ENCODE measurements at regions not wholly inside any gene's neighbourhood (a gene's known extent, or its start where the extent isn't known, plus 50 kb on each side); places are given as distances from the start of the nearest gene placed in this dataset.

- Mint-ChIP-seq H3K36me3 (no peaks in the 10 kb centered on the region), H3K4me1 (no peaks in the 10 kb centered on the region), H3K4me3 (no peak overlapping the region), H3K9me3 (no peaks in the 10 kb centered on the region), H3K27ac (no peak overlapping the region), H3K27me3 (no peaks in the 10 kb centered on the region)
- POLR2A ChIA-PET, result no interaction called here
- ATAC-seq (ENCODE audit: low read depth), result no peak
- no peak for DNase-seq
Observed at GRCh38 chr5:121009058-121009457, 545.0 kb downstream of the PRR16 start.

GRCh38 chr5:121018004-121018403 lies 553.9 kb downstream of the PRR16 start:
- Mint-ChIP-seq H3K27ac (no peak overlapping the region), H3K4me1 (no peaks in the 10 kb centered on the region), H3K27me3 (no peaks in the 10 kb centered on the region), H3K36me3 (no peaks in the 10 kb centered on the region), H3K9me3 (no peaks in the 10 kb centered on the region), H3K4me3 (no peak overlapping the region)
- POLR2A ChIA-PET, result no interaction called here
- DNase-seq (no peak), ATAC-seq (ENCODE audit: low read depth) (no peak)

- H3K4me3 Mint-ChIP-seq, result no peak overlapping the region
- H3K4me1 Mint-ChIP-seq, result no peaks in the 10 kb centered on the region
- POLR2A ChIA-PET, result no interaction called here
- no peak overlapping the region for H3K27ac Mint-ChIP-seq
- H3K9me3 Mint-ChIP-seq, result no peaks in the 10 kb centered on the region
- no peak for ATAC-seq (ENCODE audit: low read depth)
- no peaks in the 10 kb centered on the region for H3K36me3 Mint-ChIP-seq
- DNase-seq, result no peak
- H3K27me3 Mint-ChIP-seq, result no peaks in the 10 kb centered on the region
Observed at GRCh38 chr5:121019106-121019505, 555.0 kb downstream of the PRR16 start.

- Mint-ChIP-seq H3K36me3 (no peaks in the 10 kb centered on the region), H3K4me3 (no peak overlapping the region), H3K9me3 (no peaks in the 10 kb centered on the region), H3K27me3 (no peaks in the 10 kb centered on the region), H3K4me1 (no peaks in the 10 kb centered on the region), H3K27ac (no peak overlapping the region)
- POLR2A ChIA-PET, result no interaction called here
- no peak for DNase-seq
- ATAC-seq (ENCODE audit: low read depth), result no peak
Observed at GRCh38 chr5:121019734-121020133, 555.6 kb downstream of the PRR16 start.

GRCh38 chr5:121021681-121022080 lies 557.6 kb downstream of the PRR16 start:
- POLR2A ChIA-PET, result no interaction called here
- H3K4me3 Mint-ChIP-seq, result no peak overlapping the region
- DNase-seq (no peak), ATAC-seq (ENCODE audit: low read depth) (no peak)
- H3K4me1 Mint-ChIP-seq, result no peaks in the 10 kb centered on the region
- no peak overlapping the region for H3K27ac Mint-ChIP-seq
- H3K36me3 Mint-ChIP-seq, result no peaks in the 10 kb centered on the region
- no peaks in the 10 kb centered on the region for H3K9me3 Mint-ChIP-seq
- H3K27me3 Mint-ChIP-seq, result no peaks in the 10 kb centered on the region

GRCh38 chr5:121024416-121025311 lies 560.6 kb downstream of the PRR16 start:
- Mint-ChIP-seq H3K4me3 (no peak overlapping the region), H3K4me1 (no peaks in the 10 kb centered on the region), H3K27me3 (no peaks in the 10 kb centered on the region), H3K9me3 (no peaks in the 10 kb centered on the region), H3K36me3 (no peaks in the 10 kb centered on the region), H3K27ac (no peak overlapping the region)
- POLR2A ChIA-PET, result no interaction called here
- DNase-seq (no peak), ATAC-seq (ENCODE audit: low read depth) (no peak)

- POLR2A ChIA-PET, result no interaction called here
- H3K9me3 Mint-ChIP-seq, result no peaks in the 10 kb centered on the region
- no peak for ATAC-seq (ENCODE audit: low read depth)
- no peak overlapping the region for H3K4me3 Mint-ChIP-seq
- no peaks in the 10 kb centered on the region for H3K4me1 Mint-ChIP-seq
- no peak overlapping the region for H3K27ac Mint-ChIP-seq
- H3K27me3 Mint-ChIP-seq, result no peaks in the 10 kb centered on the region
- no peak for DNase-seq
- no peaks in the 10 kb centered on the region for H3K36me3 Mint-ChIP-seq
Observed at GRCh38 chr5:121025671-121026070, 561.6 kb downstream of the PRR16 start.

- Mint-ChIP-seq H3K27me3 (no peaks in the 10 kb centered on the region), H3K4me3 (no peak overlapping the region), H3K9me3 (no peaks in the 10 kb centered on the region), H3K27ac (no peak overlapping the region), H3K4me1 (no peaks in the 10 kb centered on the region), H3K36me3 (no peaks in the 10 kb centered on the region)
- DNase-seq, result no peak
- ATAC-seq (ENCODE audit: low read depth), result no peak
- POLR2A ChIA-PET, result no interaction called here
Observed at GRCh38 chr5:121027636-121028035, 563.5 kb downstream of the PRR16 start.

- Mint-ChIP-seq H3K4me3 (no peak overlapping the region), H3K9me3 (no peaks in the 10 kb centered on the region), H3K27ac (no peak overlapping the region), H3K4me1 (no peaks in the 10 kb centered on the region), H3K27me3 (no peaks in the 10 kb centered on the region), H3K36me3 (no peaks in the 10 kb centered on the region)
- ATAC-seq (ENCODE audit: low read depth) (no peak), DNase-seq (no peak)
- POLR2A ChIA-PET, result no interaction called here
Observed at GRCh38 chr5:121029536-121030245, 565.6 kb downstream of the PRR16 start.

- no peak overlapping the region for H3K27ac Mint-ChIP-seq
- POLR2A ChIA-PET, result no interaction called here
- DNase-seq (no peak), ATAC-seq (ENCODE audit: low read depth) (no peak)
- no peaks in the 10 kb centered on the region for H3K36me3 Mint-ChIP-seq
- H3K27me3 Mint-ChIP-seq, result no peaks in the 10 kb centered on the region
- no peak overlapping the region for H3K4me3 Mint-ChIP-seq
- no peaks in the 10 kb centered on the region for H3K9me3 Mint-ChIP-seq
- no peaks in the 10 kb centered on the region for H3K4me1 Mint-ChIP-seq
Observed at GRCh38 chr5:121031491-121031890, 567.4 kb downstream of the PRR16 start.

GRCh38 chr5:121033334-121033733 lies 569.2 kb downstream of the PRR16 start:
- H3K27me3 Mint-ChIP-seq, result no peaks in the 10 kb centered on the region
- ATAC-seq (ENCODE audit: low read depth) (no peak), DNase-seq (no peak)
- POLR2A ChIA-PET, result no interaction called here
- H3K4me1 Mint-ChIP-seq, result no peaks in the 10 kb centered on the region
- H3K4me3 Mint-ChIP-seq, result no peak overlapping the region
- peaks cover under 1% of the 10 kb centered on the region for H3K9me3 Mint-ChIP-seq
- no peaks in the 10 kb centered on the region for H3K36me3 Mint-ChIP-seq
- H3K27ac Mint-ChIP-seq, result no peak overlapping the region

GRCh38 chr5:121038438-121038837 lies 574.3 kb downstream of the PRR16 start:
- no peak overlapping the region for H3K27ac Mint-ChIP-seq
- ATAC-seq (ENCODE audit: low read depth), result no peak
- no peaks in the 10 kb centered on the region for H3K36me3 Mint-ChIP-seq
- peaks cover 5% of the 10 kb centered on the region for H3K9me3 Mint-ChIP-seq
- H3K4me1 Mint-ChIP-seq, result no peaks in the 10 kb centered on the region
- no peak for DNase-seq
- H3K4me3 Mint-ChIP-seq, result no peak overlapping the region
- POLR2A ChIA-PET, result no interaction called here
- H3K27me3 Mint-ChIP-seq, result no peaks in the 10 kb centered on the region

- Mint-ChIP-seq H3K4me3 (no peak overlapping the region), H3K36me3 (no peaks in the 10 kb centered on the region), H3K4me1 (no peaks in the 10 kb centered on the region), H3K27me3 (no peaks in the 10 kb centered on the region), H3K27ac (no peak overlapping the region), H3K9me3 (no peaks in the 10 kb centered on the region)
- DNase-seq (no peak), ATAC-seq (ENCODE audit: low read depth) (no peak)
- POLR2A ChIA-PET, result no interaction called here
Observed at GRCh38 chr5:121049971-121050370, 585.9 kb downstream of the PRR16 start.
